Mammary epithelial cell (primary cell): ENCODE measurements at regions not wholly inside any gene's neighbourhood (a gene's known extent, or its start where the extent isn't known, plus 50 kb on each side); places are given as distances from the start of the nearest gene placed in this dataset.

Experiments
- EZH2 ChIP-seq: IDR thresholded peaks from 2 replicates; pipeline ENCODE4 v1.6.1; 2012; ENCODE audit warnings: low read length, inconsistent platforms, borderline replicate concordance
- TF ChIP-seq, protein P1 (sequence below), 2 donors: IDR thresholded peaks in 1 of 2; conservative IDR thresholded peaks in 1 of 2; 2 replicates each; pipeline ENCODE4 v1.5.1; 2011 to 2012; ENCODE audit warnings: inconsistent platforms in 2 of 2, low read length in 2 of 2, mild to moderate bottlenecking in 2 of 2, control low read depth in 1 of 2, low read depth in 1 of 2; ENCODE audit not compliant: insufficient read depth in 1 of 2; ENCODE audit errors: extremely low read depth in 1 of 2

DNA sequence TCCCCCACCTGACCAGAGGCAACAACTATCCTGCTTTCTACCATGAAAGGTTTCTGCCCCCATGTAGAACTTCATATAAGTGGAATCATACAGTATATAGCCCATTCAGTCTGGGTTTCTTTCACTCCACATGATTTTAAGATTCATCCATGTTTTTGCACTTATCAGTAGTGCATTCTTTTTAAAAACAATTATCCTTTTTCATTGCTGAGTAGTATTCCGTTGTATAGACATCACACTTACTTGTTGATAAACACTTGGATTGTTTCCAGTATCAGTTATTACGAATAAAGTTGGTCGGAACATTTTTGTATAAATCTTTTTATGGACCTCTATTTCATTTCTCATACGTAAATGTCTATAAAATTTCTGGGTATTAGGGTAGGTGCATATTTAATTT lies 68.7 kb downstream of the CYCS start:
- TF ChIP-seq, protein P1, sequence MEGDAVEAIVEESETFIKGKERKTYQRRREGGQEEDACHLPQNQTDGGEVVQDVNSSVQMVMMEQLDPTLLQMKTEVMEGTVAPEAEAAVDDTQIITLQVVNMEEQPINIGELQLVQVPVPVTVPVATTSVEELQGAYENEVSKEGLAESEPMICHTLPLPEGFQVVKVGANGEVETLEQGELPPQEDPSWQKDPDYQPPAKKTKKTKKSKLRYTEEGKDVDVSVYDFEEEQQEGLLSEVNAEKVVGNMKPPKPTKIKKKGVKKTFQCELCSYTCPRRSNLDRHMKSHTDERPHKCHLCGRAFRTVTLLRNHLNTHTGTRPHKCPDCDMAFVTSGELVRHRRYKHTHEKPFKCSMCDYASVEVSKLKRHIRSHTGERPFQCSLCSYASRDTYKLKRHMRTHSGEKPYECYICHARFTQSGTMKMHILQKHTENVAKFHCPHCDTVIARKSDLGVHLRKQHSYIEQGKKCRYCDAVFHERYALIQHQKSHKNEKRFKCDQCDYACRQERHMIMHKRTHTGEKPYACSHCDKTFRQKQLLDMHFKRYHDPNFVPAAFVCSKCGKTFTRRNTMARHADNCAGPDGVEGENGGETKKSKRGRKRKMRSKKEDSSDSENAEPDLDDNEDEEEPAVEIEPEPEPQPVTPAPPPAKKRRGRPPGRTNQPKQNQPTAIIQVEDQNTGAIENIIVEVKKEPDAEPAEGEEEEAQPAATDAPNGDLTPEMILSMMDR (conservative IDR thresholded peaks at IDR 0.05 in 1 of 2, IDR thresholded peaks at IDR 0.05 in 1 of 2; ENCODE audit: extremely low read depth in 1 of 2, insufficient read depth in 1 of 2, low read depth in 1 of 2, low read length in 2 of 2): no peak
- TF ChIP-seq EZH2: no peak
